Breast epithelium (tissue), 3 donors: ENCODE measurements at regions not wholly inside any gene's neighbourhood (a gene's known extent, or its start where the extent isn't known, plus 50 kb on each side); places are given as distances from the start of the nearest gene placed in this dataset.

ENCODE experiments used
- POLR2A ChIP-seq: fragments of 450-650 bp; IDR thresholded peaks from one replicate; pipeline ENCODE4 v1.6.1; 2016; ENCODE audit warnings: antibody characterized with exemption, mild to moderate bottlenecking, moderate library complexity
- TF ChIP-seq, protein P1 (sequence below), 3 donors: fragments of 450-650 bp; IDR thresholded peaks; one replicate each; pipeline ENCODE4 v1.5.1; 2016 to 2017; ENCODE audit warnings: antibody characterized with exemption in 3 of 3, mild to moderate bottlenecking in 3 of 3, moderate library complexity in 3 of 3

DNA sequence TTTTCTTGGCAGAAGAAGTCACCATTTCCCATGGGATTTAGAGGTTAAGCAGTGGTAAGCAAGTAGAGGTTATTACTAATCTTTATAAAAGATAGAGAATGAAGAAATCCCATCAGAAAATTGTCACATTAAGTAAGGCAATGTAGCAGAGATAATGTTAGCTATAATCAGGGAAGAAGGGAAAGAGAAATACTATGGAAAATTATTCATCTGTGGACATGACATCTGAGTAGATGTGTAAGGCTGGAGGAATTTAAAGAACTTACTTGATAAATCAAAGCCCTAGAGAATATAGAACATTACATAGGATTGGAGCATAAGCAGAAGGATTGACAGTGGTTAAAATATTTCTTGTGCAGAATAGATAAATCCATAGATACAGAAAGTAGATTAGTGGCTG lies 553.1 kb upstream of the CBLB start:
- TF ChIP-seq POLR2A: no peak
- TF ChIP-seq, protein P1, sequence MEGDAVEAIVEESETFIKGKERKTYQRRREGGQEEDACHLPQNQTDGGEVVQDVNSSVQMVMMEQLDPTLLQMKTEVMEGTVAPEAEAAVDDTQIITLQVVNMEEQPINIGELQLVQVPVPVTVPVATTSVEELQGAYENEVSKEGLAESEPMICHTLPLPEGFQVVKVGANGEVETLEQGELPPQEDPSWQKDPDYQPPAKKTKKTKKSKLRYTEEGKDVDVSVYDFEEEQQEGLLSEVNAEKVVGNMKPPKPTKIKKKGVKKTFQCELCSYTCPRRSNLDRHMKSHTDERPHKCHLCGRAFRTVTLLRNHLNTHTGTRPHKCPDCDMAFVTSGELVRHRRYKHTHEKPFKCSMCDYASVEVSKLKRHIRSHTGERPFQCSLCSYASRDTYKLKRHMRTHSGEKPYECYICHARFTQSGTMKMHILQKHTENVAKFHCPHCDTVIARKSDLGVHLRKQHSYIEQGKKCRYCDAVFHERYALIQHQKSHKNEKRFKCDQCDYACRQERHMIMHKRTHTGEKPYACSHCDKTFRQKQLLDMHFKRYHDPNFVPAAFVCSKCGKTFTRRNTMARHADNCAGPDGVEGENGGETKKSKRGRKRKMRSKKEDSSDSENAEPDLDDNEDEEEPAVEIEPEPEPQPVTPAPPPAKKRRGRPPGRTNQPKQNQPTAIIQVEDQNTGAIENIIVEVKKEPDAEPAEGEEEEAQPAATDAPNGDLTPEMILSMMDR (IDR thresholded peaks at IDR 0.05): no peak
